ENCODE measurements at regions not wholly inside any gene's neighbourhood (a gene's known extent, or its start where the extent isn't known, plus 50 kb on each side); places are given as distances from the start of the nearest gene placed in this dataset.

GRCh38 chr1:99363531-99363930, 99.2 kb downstream of the PLPPR4 start (continued):
- TF ChIP-seq SAP30 (IDR thresholded peaks at IDR 0.05; ENCODE audit: insufficient read depth, insufficient replicate concordance, low read length) = no peak
- TF ChIP-seq GABPA (IDR thresholded peaks at IDR 0.05; ENCODE audit: borderline replicate concordance, insufficient read depth, low read length) = no peak
